Panc1 (cell line): ENCODE measurements at regions not wholly inside any gene's neighbourhood (a gene's known extent, or its start where the extent isn't known, plus 50 kb on each side); places are given as distances from the start of the nearest gene placed in this dataset.

Source experiments
- ATAC-seq: fragments of 200-7000 bp; cut with Tn5 transposase; 2 replicates; pipeline ENCODE4 v1.9.1; 2020; ENCODE audit warnings: mild to moderate bottlenecking, moderate library complexity
- BruUV-seq: library from RNA; stranded (reverse); fragments of 400-500 nt; replicated peaks from 2 replicates; lab custom pipeline; 2021; lab: Mats Ljungman, UMichigan
- CTCF ChIA-PET: fragments of 300-600 bp; sonication (Branson Sonifier 250); formaldehyde crosslinking; loops from one replicate; lab custom pipeline; 2022; ENCODE audit warnings: antibody characterized with exemption; lab: Charles Lee
- POLR2A ChIA-PET: fragments of 300-600 bp; sonication (Branson Sonifier 250); formaldehyde crosslinking; loops from one replicate; lab custom pipeline; 2022; ENCODE audit warnings: antibody characterized with exemption; lab: Charles Lee
- DNase-seq: peaks from one replicate; pipeline ENCODE4 v3.0.0-alpha.2; 2010; ENCODE audit warnings: low read depth, low spot score
- H3K27ac ChIP-seq: 2 replicates; pipeline ENCODE4 v1.5.1; 2011; ENCODE audit warnings: mild to moderate bottlenecking, low read length, inconsistent platforms
- H3K27me3 ChIP-seq: fragments of 200-500 bp; sonication (Bioruptor generic); 2 replicates; pipeline ENCODE4 v1.6.0; 2014; ENCODE audit warnings: low read length, inconsistent platforms; ENCODE audit not compliant: control insufficient read depth, insufficient read depth
- H3K36me3 ChIP-seq: fragments of 200-500 bp; sonication (Bioruptor generic); 2 replicates; pipeline ENCODE4 v1.5.1; 2014; ENCODE audit warnings: inconsistent platforms, mild to moderate bottlenecking, low read length, moderate library complexity; ENCODE audit not compliant: control insufficient read depth, insufficient read depth
- H3K4me1 ChIP-seq: 2 replicates; pipeline ENCODE4 v1.5.1; 2011; ENCODE audit warnings: inconsistent platforms, mild to moderate bottlenecking, low read length, moderate library complexity; ENCODE audit not compliant: control insufficient read depth, insufficient read depth
- H3K4me3 ChIP-seq, 2 experiments: 2 replicates each; pipeline ENCODE4 v1.5.1; 2011 to 2012; ENCODE audit warnings: low read depth in 2 of 2, low read length in 2 of 2, mild to moderate bottlenecking in 2 of 2, inconsistent platforms in 1 of 2, moderate library complexity in 1 of 2
- H3K9me3 ChIP-seq: fragments of 200-500 bp; sonication (Bioruptor generic); 2 replicates; pipeline ENCODE4 v1.5.1; 2014; ENCODE audit warnings: low read depth, mild to moderate bottlenecking, inconsistent platforms, low read length, moderate library complexity; ENCODE audit not compliant: control insufficient read depth, insufficient read depth
- POLR2AphosphoS5 ChIP-seq: IDR thresholded peaks from 2 replicates; pipeline ENCODE4 v1.6.1; 2012; ENCODE audit warnings: mild to moderate bottlenecking, low read depth, low read length, moderate library complexity
- SIN3A ChIP-seq: IDR thresholded peaks from 2 replicates; pipeline ENCODE4 v1.6.1; 2012; ENCODE audit warnings: low read depth, mild to moderate bottlenecking, low read length, moderate library complexity, borderline replicate concordance; ENCODE audit not compliant: insufficient read depth
- TCF7L2 ChIP-seq: IDR thresholded peaks from 2 replicates; pipeline ENCODE4 v1.6.1; 2011; ENCODE audit warnings: mild to moderate bottlenecking, low read depth, low read length, inconsistent platforms
- in situ Hi-C: cut with HindIII; loops from 2 replicates; pipeline ENCODE4 v1.10.0; 2016; ENCODE audit warnings: low sequenced_read_pairs, low pct_unique_long_range_greater_than_20kb
- intact Hi-C: fragments of 100-400 bp; cut with micrococcal nuclease; formaldehyde crosslinking; loops from one replicate; pipeline ENCODE4 v1.10.0; 2022; ENCODE audit not compliant: unreplicated experiment
- TF ChIP-seq, protein P1 (sequence below), 2 experiments: IDR thresholded peaks; 2 replicates each; pipeline ENCODE4 v1.6.1; 2011 to 2012; ENCODE audit warnings: low read depth in 2 of 2, control low read depth in 1 of 2, low read length in 1 of 2, mild to moderate bottlenecking in 1 of 2, moderate library complexity in 1 of 2; ENCODE audit not compliant: insufficient read depth in 1 of 2
- TF ChIP-seq, protein P2 (sequence below): fragments of 450-650 bp; IDR thresholded peaks from 2 replicates; pipeline ENCODE4 v1.5.1; 2017; ENCODE audit warnings: mild to moderate bottlenecking

GRCh38 chr1:69506721-69507120 lies 61.0 kb upstream of the LRRC7 start:
- Histone ChIP-seq H3K4me3 (no peak overlapping the region), H3K27ac (no peak overlapping the region), H3K36me3 (no peaks in the 10 kb centered on the region), H3K27me3 (no peaks in the 10 kb centered on the region), H3K9me3 (no peaks in the 10 kb centered on the region), H3K4me1 (no peaks in the 10 kb centered on the region)
- BruUV-seq, result no TSS peak
- intact Hi-C loops, result no loop called here
- DNase-seq (no peak), ATAC-seq (no peak)
- POLR2A ChIA-PET, result no interaction called here
- CTCF ChIA-PET, result no interaction called here
- in situ Hi-C loops, result no loop called here
- TF ChIP-seq, protein P1, sequence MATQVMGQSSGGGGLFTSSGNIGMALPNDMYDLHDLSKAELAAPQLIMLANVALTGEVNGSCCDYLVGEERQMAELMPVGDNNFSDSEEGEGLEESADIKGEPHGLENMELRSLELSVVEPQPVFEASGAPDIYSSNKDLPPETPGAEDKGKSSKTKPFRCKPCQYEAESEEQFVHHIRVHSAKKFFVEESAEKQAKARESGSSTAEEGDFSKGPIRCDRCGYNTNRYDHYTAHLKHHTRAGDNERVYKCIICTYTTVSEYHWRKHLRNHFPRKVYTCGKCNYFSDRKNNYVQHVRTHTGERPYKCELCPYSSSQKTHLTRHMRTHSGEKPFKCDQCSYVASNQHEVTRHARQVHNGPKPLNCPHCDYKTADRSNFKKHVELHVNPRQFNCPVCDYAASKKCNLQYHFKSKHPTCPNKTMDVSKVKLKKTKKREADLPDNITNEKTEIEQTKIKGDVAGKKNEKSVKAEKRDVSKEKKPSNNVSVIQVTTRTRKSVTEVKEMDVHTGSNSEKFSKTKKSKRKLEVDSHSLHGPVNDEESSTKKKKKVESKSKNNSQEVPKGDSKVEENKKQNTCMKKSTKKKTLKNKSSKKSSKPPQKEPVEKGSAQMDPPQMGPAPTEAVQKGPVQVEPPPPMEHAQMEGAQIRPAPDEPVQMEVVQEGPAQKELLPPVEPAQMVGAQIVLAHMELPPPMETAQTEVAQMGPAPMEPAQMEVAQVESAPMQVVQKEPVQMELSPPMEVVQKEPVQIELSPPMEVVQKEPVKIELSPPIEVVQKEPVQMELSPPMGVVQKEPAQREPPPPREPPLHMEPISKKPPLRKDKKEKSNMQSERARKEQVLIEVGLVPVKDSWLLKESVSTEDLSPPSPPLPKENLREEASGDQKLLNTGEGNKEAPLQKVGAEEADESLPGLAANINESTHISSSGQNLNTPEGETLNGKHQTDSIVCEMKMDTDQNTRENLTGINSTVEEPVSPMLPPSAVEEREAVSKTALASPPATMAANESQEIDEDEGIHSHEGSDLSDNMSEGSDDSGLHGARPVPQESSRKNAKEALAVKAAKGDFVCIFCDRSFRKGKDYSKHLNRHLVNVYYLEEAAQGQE (IDR thresholded peaks at IDR 0.05; ENCODE audit: insufficient read depth in 1 of 2, low read depth in 2 of 2, low read length in 1 of 2), result no peak
- TF ChIP-seq SIN3A (no peak), POLR2AphosphoS5 (no peak), TCF7L2 (no peak)
- TF ChIP-seq, protein P2, sequence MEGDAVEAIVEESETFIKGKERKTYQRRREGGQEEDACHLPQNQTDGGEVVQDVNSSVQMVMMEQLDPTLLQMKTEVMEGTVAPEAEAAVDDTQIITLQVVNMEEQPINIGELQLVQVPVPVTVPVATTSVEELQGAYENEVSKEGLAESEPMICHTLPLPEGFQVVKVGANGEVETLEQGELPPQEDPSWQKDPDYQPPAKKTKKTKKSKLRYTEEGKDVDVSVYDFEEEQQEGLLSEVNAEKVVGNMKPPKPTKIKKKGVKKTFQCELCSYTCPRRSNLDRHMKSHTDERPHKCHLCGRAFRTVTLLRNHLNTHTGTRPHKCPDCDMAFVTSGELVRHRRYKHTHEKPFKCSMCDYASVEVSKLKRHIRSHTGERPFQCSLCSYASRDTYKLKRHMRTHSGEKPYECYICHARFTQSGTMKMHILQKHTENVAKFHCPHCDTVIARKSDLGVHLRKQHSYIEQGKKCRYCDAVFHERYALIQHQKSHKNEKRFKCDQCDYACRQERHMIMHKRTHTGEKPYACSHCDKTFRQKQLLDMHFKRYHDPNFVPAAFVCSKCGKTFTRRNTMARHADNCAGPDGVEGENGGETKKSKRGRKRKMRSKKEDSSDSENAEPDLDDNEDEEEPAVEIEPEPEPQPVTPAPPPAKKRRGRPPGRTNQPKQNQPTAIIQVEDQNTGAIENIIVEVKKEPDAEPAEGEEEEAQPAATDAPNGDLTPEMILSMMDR, result no peak

GRCh38 chr1:69510026-69510425 lies 57.7 kb upstream of the LRRC7 start:
- BruUV-seq, result no TSS peak
- ChIA-PET POLR2A (no interaction called here), CTCF (no interaction called here)
- Histone ChIP-seq H3K27me3 (no peaks in the 10 kb centered on the region), H3K4me1 (no peaks in the 10 kb centered on the region), H3K9me3 (no peaks in the 10 kb centered on the region), H3K4me3 (no peak overlapping the region), H3K27ac (no peak overlapping the region), H3K36me3 (no peaks in the 10 kb centered on the region)
- no peak for ATAC-seq
- intact Hi-C loops (no loop called here), in situ Hi-C loops (no loop called here)
- no peak for DNase-seq
- no peak for TF ChIP-seq TCF7L2

DNA sequence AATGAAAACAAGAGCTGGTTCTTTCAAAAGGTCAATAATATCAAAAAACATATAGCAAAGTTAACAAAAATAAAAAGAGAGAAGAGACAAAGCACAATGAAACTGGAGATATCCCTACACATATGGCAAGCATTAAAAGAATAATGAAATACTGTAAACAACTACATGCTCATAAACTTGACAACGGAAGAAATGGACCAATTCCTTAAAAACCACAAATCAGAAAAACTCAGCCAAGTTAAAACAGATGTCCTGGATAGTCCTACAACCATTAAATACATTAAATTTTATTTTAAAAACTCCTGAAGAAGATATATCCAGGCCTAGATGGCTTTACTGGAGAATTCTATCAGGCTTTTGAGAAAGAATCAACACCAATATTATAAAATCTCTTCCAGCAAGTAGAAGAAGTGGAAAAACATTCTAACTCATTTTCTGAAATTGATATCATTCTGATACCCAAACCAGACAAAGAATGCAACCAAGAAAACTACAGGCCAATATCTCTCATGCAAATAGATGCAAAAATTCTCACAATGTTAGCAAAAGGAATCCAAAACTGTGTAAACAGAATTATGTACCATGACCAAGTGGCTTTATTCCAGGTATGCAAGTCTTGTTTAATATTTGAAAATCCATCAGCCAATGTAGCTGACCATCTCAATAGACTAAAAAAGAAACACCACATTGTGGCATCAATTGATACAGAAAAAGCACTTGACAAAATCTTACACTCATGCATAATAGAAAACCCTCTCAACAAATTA lies 56.1 kb upstream of the LRRC7 start:
- Histone ChIP-seq H3K27ac (no peak overlapping the region), H3K9me3 (no peaks in the 10 kb centered on the region), H3K27me3 (no peaks in the 10 kb centered on the region), H3K36me3 (no peaks in the 10 kb centered on the region), H3K4me1 (no peaks in the 10 kb centered on the region), H3K4me3 (no peak overlapping the region)
- ATAC-seq (no peak), DNase-seq (no peak)
- POLR2A ChIA-PET, result no interaction called here
- TF ChIP-seq, protein P2, result no peak
- TF ChIP-seq SIN3A, result no peak
- TF ChIP-seq POLR2AphosphoS5, result no peak
- TF ChIP-seq, protein P1 (IDR thresholded peaks at IDR 0.05; ENCODE audit: insufficient read depth in 1 of 2, low read depth in 2 of 2, low read length in 1 of 2), result no peak
- TF ChIP-seq TCF7L2, result no peak
- CTCF ChIA-PET, result no interaction called here
- in situ Hi-C loops, result no loop called here
- no TSS peak for BruUV-seq
- intact Hi-C loops, result no loop called here
